Breast epithelium (tissue), 3 donors: ENCODE measurements at regions not wholly inside any gene's neighbourhood (a gene's known extent, or its start where the extent isn't known, plus 50 kb on each side); places are given as distances from the start of the nearest gene placed in this dataset.

Experiments used
- POLR2A ChIP-seq: fragments of 450-650 bp; IDR thresholded peaks from one replicate; pipeline ENCODE4 v1.6.1; 2016; ENCODE audit warnings: antibody characterized with exemption, mild to moderate bottlenecking, moderate library complexity
- POLR2AphosphoS5 ChIP-seq, 3 donors: sonication (generic); formaldehyde crosslinking; IDR thresholded peaks; one replicate each; pipeline ENCODE4 v1.6.1; 2017; ENCODE audit warnings: antibody characterized with exemption in 3 of 3
- TF ChIP-seq, protein P1 (sequence below), 3 donors: fragments of 450-650 bp; IDR thresholded peaks; one replicate each; pipeline ENCODE4 v1.5.1; 2016 to 2017; ENCODE audit warnings: antibody characterized with exemption in 3 of 3, mild to moderate bottlenecking in 3 of 3, moderate library complexity in 3 of 3

DNA sequence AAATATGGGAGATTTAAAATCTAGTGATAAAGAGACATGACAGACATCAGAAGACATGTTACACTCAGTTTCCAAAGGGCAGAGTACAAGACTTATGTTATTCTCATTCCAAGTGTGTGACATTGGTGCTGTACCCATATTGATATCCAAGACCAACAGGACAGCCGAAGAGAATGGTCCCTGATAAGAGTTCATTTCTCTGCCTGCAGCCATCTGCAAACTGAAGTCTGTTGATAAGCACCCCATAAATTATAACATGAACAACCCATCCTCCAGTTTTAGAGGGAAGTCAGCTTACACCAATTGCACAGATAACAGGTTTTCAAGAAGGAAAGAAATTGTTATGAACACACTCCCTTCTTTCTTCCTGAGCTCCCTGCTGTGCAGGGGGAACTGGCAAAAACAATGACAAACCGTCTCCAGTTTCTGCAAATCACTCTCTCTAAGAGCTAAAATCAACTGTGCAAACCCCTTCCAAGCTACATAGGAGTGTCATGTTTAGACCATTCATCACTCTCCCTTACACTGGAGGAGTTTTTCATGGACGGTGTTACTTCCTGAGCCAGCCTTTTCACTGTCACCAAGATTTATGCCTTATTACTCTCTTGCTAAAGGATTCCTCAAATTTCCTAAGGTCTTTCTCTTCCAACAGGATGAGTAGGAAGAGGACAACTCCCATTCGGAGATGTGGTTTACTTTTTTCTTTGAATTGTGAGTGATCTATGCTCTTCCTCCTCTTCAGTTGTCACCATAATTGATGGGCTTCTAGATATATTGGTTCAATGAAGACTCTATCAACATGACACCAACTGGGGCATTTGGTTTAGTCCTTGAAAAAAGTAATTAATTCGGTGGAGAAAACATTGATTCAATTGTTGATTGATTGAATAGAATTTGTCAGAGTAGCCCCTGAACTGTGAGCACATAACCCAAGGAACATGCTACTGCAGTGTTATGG is 80.3 kb upstream of the FAM171A1 start:
- TF ChIP-seq POLR2A (no peak), POLR2AphosphoS5 (IDR thresholded peaks at IDR 0.05) (no peak)
- TF ChIP-seq, protein P1, sequence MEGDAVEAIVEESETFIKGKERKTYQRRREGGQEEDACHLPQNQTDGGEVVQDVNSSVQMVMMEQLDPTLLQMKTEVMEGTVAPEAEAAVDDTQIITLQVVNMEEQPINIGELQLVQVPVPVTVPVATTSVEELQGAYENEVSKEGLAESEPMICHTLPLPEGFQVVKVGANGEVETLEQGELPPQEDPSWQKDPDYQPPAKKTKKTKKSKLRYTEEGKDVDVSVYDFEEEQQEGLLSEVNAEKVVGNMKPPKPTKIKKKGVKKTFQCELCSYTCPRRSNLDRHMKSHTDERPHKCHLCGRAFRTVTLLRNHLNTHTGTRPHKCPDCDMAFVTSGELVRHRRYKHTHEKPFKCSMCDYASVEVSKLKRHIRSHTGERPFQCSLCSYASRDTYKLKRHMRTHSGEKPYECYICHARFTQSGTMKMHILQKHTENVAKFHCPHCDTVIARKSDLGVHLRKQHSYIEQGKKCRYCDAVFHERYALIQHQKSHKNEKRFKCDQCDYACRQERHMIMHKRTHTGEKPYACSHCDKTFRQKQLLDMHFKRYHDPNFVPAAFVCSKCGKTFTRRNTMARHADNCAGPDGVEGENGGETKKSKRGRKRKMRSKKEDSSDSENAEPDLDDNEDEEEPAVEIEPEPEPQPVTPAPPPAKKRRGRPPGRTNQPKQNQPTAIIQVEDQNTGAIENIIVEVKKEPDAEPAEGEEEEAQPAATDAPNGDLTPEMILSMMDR (IDR thresholded peaks at IDR 0.05), result no peak
